GM10248 (cell line): ENCODE measurements at regions not wholly inside any gene's neighbourhood (a gene's known extent, or its start where the extent isn't known, plus 50 kb on each side); places are given as distances from the start of the nearest gene placed in this dataset.
A peak's percentile ranks its signal among the peaks of the same experiment; 100 is the strongest.

Experiments used
- CTCF ChIA-PET: fragments of 300-600 bp; sonication (Branson Sonifier 250); formaldehyde crosslinking; extraction: SDS; loops from one replicate; lab custom pipeline; 2021; ENCODE audit warnings: antibody characterized with exemption; lab: Yijun Ruan, JAX
- POLR2A ChIA-PET: fragments of 350-650 bp; sonication (Branson Sonifier 250); formaldehyde crosslinking; extraction: SDS; loops from one replicate; lab custom pipeline; 2020; ENCODE audit warnings: antibody characterized with exemption; lab: Yijun Ruan, JAX
- DNase-seq: peaks from one replicate; pipeline ENCODE4 v3.0.0; 2012; ENCODE audit errors: extremely low spot score
- TF ChIP-seq, protein P1 (sequence below): IDR thresholded peaks from 2 replicates; pipeline ENCODE4 v1.5.1; 2012; ENCODE audit warnings: mild to moderate bottlenecking, low read depth; ENCODE audit errors: extremely low read depth, missing control alignments, control extremely low read depth

DNA sequence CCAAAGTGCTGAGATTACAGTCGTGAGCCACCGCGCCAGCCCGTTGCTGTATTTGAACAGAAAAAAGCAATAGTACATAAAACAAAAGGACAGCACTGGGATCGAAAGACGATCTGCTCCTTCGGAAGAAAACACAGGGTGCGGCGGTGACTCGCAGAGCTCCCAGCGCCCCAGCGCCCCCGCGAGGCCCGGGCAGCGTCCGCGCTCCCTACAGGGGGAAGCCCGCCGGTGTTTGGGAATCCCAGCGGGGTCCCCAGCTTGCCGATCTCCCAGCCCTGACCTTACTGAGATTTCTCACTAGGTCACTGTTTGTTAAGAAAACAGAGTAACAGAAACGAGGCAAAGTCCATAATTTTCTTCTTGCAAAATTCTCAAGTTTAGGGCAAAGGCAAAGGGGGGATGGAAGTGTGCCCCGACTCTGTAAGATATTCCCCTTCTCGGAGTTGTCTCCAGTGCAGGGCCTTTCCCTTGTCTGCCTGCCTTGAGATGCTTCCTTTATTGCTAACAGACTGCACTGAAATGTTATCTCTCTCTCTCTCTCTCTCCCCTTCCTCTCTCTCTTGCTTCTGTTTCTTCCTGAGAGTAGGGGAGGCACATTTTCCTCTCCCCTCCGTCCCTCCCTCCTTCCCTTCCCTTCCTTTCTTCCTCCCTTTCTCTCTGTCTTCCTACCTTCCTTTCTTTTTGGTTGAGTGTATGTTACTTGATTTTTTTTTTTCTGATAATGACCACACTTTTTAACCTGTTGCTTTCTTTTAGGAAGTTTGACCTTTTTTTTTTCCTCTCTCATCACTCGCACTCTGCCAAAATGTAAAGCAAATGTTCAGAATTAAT, 91.9 kb downstream of the TMEM30B start:
- ChIA-PET CTCF (no interaction called here), POLR2A (no interaction called here)
- DNase-seq = peak; percentile 69
- TF ChIP-seq, protein P1, sequence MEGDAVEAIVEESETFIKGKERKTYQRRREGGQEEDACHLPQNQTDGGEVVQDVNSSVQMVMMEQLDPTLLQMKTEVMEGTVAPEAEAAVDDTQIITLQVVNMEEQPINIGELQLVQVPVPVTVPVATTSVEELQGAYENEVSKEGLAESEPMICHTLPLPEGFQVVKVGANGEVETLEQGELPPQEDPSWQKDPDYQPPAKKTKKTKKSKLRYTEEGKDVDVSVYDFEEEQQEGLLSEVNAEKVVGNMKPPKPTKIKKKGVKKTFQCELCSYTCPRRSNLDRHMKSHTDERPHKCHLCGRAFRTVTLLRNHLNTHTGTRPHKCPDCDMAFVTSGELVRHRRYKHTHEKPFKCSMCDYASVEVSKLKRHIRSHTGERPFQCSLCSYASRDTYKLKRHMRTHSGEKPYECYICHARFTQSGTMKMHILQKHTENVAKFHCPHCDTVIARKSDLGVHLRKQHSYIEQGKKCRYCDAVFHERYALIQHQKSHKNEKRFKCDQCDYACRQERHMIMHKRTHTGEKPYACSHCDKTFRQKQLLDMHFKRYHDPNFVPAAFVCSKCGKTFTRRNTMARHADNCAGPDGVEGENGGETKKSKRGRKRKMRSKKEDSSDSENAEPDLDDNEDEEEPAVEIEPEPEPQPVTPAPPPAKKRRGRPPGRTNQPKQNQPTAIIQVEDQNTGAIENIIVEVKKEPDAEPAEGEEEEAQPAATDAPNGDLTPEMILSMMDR = peak; percentile 59

DNA sequence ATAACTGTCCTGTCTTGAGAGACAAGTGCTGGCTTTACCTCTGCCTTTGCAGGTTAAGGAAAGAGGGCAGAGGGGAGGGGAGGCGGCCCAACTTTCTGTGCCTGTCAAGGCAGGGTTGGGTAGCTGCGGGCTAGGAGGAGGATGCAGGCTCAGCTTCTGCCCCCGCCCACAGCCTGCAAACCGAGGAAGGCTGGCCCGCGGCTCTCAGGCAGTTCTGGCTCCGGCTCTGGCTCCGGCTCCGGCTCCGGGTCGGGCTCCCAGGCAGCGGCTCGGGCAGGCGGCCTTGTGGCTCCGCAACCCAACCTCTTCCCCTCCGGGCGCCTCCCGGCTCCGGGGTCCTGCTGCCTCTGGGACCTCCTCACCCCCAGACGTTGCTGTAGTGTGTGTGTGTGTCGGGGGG, 92.9 kb downstream of the TMEM30B start:
- CTCF ChIA-PET = no interaction called here
- POLR2A ChIA-PET = no interaction called here
- TF ChIP-seq, protein P1 = no peak
- no peak for DNase-seq

DNA sequence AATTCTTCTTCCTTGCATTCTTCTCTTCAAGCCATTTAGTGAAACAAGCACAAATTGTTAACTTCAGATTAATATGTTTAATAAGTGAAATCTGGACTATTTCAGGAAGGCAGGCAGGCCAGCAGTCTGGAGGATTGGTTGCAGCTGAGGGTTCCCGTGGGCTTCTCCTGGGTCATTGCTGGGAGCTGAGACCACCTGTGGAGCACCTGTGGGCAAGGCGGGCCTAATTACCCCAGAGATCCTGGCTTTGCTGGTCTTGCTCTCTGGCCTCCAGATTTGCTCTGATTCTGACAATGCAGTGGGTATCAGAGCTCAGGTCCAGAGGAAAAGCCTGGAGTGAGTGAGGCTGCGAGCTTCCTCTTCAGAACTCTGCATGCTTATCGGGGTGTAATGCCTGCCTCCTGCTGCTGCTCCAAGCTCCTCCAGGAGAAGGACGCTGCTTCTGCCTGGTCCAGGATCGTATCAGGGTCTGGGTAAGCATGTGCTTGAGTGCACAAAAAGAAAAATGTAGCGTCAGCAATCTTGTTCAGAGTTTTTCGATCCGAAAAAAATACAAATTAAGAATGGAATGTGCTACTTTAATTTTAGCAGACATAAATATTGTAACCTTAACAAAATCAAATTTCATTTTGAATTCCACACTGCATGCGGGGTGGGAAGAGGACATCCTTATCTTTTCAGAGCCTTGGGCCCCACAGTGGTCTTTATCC, 93.8 kb downstream of the TMEM30B start:
- ChIA-PET POLR2A (no interaction called here), CTCF (no interaction called here)
- TF ChIP-seq, protein P1 = no peak
- no peak for DNase-seq

DNA sequence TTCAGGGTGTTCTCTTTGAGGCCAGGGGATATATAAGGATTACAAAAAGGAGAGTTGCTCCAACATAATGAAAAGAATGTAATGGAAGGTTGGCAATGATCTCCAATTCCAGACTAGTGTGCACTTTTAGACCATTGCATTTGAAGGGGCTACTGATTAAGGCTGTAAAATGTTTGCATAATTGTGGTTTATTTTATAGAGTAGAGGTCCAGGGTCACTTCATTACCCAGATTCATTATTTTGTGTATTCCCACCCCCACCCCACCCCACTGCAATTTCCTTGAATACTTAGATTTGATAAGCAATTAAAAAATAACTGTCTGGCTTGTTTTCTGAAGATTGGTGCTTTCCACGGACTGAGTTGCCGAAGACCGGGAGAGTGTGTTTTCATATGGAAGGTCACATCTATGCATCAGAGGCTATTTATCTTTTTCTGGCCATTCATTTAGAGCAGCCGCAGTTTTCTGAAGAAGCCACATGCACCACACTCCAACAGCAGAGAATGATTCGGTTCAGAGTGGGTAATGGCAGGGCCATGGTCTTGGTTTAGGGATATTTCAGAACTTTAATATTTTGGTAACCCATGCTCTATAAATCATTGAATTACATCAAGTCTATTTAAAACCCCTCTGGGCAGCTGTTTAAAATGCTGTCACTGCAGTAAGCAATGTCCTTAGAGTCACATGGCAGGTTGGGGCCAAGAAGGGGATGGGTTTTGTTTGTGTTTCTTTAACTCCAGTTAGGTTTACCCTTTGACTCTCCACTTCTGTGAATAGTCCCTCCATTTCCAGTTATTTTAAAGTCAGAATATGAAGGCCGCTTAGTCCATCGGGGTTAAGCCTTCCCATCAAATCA, 94.6 kb downstream of the TMEM30B start:
- POLR2A ChIA-PET = no interaction called here
- TF ChIP-seq, protein P1 = no peak
- CTCF ChIA-PET = interaction anchor here (1.3 kb wide), 1 partner anchor 12 kb away, joined by 3 read pairs; no protein-coding TSS in a partner anchor
- no peak for DNase-seq

DNA sequence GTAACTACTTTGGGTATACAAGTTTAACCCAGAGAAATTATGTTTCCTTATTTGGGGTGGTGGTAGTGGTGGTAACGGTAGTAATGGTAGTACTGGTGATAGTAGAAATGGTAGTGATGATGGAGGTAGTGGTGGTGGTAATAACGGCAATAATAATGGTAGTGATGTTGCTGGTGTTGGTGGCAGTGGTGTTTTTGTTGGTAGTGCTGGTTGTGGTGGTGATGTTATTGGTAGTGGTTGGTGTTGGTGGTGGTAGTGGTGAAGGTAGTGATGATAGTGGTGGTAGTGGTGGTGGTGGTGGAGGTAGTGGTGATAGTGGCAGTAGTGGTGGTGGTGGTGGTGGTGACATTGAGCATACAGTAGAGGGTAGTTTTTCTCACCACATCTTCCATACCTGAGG, 95.6 kb downstream of the TMEM30B start:
- no peak for DNase-seq
- CTCF ChIA-PET = interaction anchor here (1.2 to 1.3 kb wide), 2 partner anchors 9 to 11 kb away, joined by 3 to 4 read pairs; no protein-coding TSS in a partner anchor
- TF ChIP-seq, protein P1 = no peak
- POLR2A ChIA-PET = no interaction called here

DNA sequence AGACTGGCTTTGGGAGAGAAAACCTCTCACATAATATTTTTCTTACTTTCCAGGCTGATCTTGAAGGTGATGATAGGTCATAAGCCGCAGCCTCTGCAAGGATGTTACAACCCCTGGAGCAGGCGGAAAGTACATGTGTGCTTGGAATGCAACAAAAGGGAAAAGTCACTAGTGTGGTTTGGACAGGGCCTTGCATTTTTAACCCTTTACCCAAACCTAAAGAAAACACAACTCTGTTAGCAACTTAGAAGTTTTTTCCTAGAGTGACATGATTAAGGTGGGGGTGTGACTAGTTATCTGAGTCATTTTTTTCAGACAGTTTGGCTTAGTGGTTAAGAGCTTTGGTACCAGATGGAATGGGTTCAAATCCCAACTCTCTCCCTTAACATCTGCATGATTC, 97.0 kb downstream of the TMEM30B start:
- TF ChIP-seq, protein P1 = no peak
- no peak for DNase-seq
- ChIA-PET POLR2A (no interaction called here), CTCF (no interaction called here)
